ENCODE measurements at regions not wholly inside any gene's neighbourhood (a gene's known extent, or its start where the extent isn't known, plus 50 kb on each side); places are given as distances from the start of the nearest gene placed in this dataset.

GRCh38 chr10:71062156-71062555 lies 150.2 kb upstream of the UNC5B start:
- TF ChIP-seq, protein P1, sequence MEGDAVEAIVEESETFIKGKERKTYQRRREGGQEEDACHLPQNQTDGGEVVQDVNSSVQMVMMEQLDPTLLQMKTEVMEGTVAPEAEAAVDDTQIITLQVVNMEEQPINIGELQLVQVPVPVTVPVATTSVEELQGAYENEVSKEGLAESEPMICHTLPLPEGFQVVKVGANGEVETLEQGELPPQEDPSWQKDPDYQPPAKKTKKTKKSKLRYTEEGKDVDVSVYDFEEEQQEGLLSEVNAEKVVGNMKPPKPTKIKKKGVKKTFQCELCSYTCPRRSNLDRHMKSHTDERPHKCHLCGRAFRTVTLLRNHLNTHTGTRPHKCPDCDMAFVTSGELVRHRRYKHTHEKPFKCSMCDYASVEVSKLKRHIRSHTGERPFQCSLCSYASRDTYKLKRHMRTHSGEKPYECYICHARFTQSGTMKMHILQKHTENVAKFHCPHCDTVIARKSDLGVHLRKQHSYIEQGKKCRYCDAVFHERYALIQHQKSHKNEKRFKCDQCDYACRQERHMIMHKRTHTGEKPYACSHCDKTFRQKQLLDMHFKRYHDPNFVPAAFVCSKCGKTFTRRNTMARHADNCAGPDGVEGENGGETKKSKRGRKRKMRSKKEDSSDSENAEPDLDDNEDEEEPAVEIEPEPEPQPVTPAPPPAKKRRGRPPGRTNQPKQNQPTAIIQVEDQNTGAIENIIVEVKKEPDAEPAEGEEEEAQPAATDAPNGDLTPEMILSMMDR (IDR thresholded peaks at IDR 0.05; ENCODE audit: unreplicated experiment), result no peak
- Mint-ChIP-seq H3K4me1 (peaks cover 23% of the 10 kb centered on the region), H3K27ac (no peak overlapping the region), H3K36me3 (no peaks in the 10 kb centered on the region), H3K4me3 (no peak overlapping the region), H3K9me3 (no peaks in the 10 kb centered on the region), H3K27me3 (ENCODE audit: low read depth) (peaks cover 5% of the 10 kb centered on the region)
- DNase-seq (ENCODE audit: low spot score in 2 of 2, unreplicated experiment in 2 of 2), result no peak

DNA sequence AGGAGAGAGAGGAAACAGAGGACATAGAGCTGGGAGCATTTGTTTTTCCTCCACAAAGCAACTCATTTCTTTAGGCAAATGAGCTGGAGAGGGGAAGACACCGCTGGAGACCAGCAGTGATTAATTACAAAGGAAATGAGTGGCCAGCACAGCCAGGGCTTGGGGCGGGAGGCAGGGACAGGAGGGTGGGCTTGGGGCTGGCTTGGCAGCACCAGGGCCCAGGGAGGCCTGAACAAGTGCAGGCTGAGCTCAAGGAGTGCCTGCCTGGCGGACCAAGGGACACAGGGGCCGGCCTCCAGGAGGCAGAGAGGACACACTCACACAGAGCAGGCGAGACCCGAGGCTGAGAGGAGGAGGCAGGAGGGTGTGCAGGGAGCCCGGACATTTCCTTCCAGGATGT lies 149.0 kb upstream of the UNC5B start:
- Mint-ChIP-seq H3K36me3 (no peaks in the 10 kb centered on the region), H3K27ac (peak overlapping the region; percentile 41), H3K4me1 (peaks cover 27% of the 10 kb centered on the region), H3K27me3 (ENCODE audit: low read depth) (peaks cover 2% of the 10 kb centered on the region), H3K4me3 (no peak overlapping the region), H3K9me3 (no peaks in the 10 kb centered on the region)
- DNase-seq (ENCODE audit: low spot score in 2 of 2, unreplicated experiment in 2 of 2), result no peak
- TF ChIP-seq, protein P1 (IDR thresholded peaks at IDR 0.05; ENCODE audit: unreplicated experiment), result no peak

DNA sequence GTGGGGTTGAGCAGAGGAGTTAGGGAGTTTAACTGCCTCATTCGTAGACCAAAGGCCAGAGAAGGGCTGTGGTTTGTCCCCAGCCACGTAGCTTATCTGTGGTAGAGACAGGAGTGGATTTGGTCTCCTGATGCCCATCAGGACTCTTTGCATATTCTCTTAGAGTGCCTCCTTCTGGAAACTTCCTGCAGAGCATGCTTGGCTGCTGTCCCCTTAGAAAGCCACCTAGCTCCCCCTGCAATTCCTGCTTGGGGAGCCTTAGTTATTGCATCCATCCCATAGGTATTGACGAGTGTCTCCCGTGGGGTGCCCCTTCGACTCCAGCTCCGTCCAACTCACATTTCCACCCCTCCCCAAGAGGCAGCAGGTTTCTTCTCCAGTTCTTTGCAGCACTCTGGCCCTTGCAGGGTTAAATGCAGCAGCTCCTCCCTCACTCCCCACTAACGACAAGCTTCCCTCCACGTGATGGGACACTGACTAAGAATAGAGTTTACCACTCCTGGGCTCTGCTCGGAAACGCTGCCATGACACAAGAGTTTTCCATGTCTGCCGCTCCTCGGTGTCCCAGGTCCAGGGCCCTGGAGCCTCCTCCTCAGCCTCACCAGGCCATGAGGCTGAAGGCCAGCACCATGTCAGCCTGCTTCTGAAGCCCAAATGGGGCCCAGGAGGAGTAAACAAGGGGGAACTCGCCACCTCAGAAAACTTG lies 147.8 kb upstream of the UNC5B start:
- TF ChIP-seq, protein P1 (IDR thresholded peaks at IDR 0.05; ENCODE audit: unreplicated experiment), result no peak
- no peak for DNase-seq (ENCODE audit: low spot score in 2 of 2, unreplicated experiment in 2 of 2)
- peaks cover 27% of the 10 kb centered on the region for H3K4me1 Mint-ChIP-seq
- H3K9me3 Mint-ChIP-seq, result no peaks in the 10 kb centered on the region
- H3K36me3 Mint-ChIP-seq, result no peaks in the 10 kb centered on the region
- H3K27me3 Mint-ChIP-seq (ENCODE audit: low read depth), result peaks cover 2% of the 10 kb centered on the region
- H3K27ac Mint-ChIP-seq, result no peak overlapping the region
- no peak overlapping the region for H3K4me3 Mint-ChIP-seq

GRCh38 chr10:71065659-71066058 lies 146.7 kb upstream of the UNC5B start:
- Mint-ChIP-seq H3K4me1 (peaks cover 27% of the 10 kb centered on the region), H3K4me3 (no peak overlapping the region), H3K27ac (no peak overlapping the region), H3K9me3 (no peaks in the 10 kb centered on the region), H3K36me3 (no peaks in the 10 kb centered on the region), H3K27me3 (ENCODE audit: low read depth) (peaks cover 6% of the 10 kb centered on the region)
- TF ChIP-seq, protein P1 (IDR thresholded peaks at IDR 0.05; ENCODE audit: unreplicated experiment), result no peak
- DNase-seq (ENCODE audit: low spot score in 2 of 2, unreplicated experiment in 2 of 2), result no peak

- TF ChIP-seq, protein P1 (IDR thresholded peaks at IDR 0.05; ENCODE audit: unreplicated experiment), result no peak
- Mint-ChIP-seq H3K36me3 (no peaks in the 10 kb centered on the region), H3K9me3 (no peaks in the 10 kb centered on the region), H3K4me3 (no peak overlapping the region), H3K27me3 (ENCODE audit: low read depth) (peaks cover 14% of the 10 kb centered on the region), H3K27ac (no peak overlapping the region), H3K4me1 (peaks cover 27% of the 10 kb centered on the region)
- DNase-seq (ENCODE audit: low spot score in 2 of 2, unreplicated experiment in 2 of 2), result no peak
Observed at GRCh38 chr10:71066600-71066999, 145.8 kb upstream of the UNC5B start.

Data from mesothelial cell of epicardium (in vitro differentiated cells).